Erythroblast (primary cell): ENCODE measurements at regions not wholly inside any gene's neighbourhood (a gene's known extent, or its start where the extent isn't known, plus 50 kb on each side); places are given as distances from the start of the nearest gene placed in this dataset.

ENCODE experiments used
- GATA1 ChIP-seq: IDR thresholded peaks from 2 replicates; pipeline ENCODE4 v1.6.1; 2011; ENCODE audit warnings: low read depth, mild to moderate bottlenecking, control low read depth, low read length, moderate library complexity
- POLR2A ChIP-seq: IDR thresholded peaks from 2 replicates; pipeline ENCODE4 v1.6.1; 2011; ENCODE audit warnings: mild to moderate bottlenecking, low read length

GRCh38 chr10:124223711-124224085, 130.3 kb upstream of the CHST15 start:
- TF ChIP-seq POLR2A (no peak), GATA1 (no peak)
